ENCODE measurements at regions not wholly inside any gene's neighbourhood (a gene's known extent, or its start where the extent isn't known, plus 50 kb on each side); places are given as distances from the start of the nearest gene placed in this dataset.

DNA sequence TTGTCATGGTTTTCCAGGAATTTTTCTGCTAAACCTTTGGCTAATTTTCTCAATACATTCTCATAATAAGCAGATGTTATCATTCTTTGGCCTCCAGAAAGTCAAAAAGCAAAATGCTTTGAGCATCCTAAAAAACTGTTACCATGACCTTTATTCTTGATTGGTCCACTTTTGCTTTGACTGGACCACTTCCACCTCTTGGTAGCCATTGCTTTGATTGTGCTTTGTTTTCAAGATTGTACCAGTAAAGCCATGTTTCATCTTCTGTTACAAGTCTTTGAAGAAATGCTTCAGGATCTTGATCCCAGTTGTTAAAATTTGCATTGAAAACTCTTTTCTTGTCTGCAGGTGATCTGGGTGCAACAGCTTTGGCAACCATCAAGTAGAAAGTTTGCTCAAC is 180.1 kb downstream of the DUSP6 start:
- TF ChIP-seq, protein P1, sequence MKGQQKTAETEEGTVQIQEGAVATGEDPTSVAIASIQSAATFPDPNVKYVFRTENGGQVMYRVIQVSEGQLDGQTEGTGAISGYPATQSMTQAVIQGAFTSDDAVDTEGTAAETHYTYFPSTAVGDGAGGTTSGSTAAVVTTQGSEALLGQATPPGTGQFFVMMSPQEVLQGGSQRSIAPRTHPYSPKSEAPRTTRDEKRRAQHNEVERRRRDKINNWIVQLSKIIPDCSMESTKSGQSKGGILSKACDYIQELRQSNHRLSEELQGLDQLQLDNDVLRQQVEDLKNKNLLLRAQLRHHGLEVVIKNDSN (IDR thresholded peaks at IDR 0.05), result no peak
- TF ChIP-seq, protein P2, sequence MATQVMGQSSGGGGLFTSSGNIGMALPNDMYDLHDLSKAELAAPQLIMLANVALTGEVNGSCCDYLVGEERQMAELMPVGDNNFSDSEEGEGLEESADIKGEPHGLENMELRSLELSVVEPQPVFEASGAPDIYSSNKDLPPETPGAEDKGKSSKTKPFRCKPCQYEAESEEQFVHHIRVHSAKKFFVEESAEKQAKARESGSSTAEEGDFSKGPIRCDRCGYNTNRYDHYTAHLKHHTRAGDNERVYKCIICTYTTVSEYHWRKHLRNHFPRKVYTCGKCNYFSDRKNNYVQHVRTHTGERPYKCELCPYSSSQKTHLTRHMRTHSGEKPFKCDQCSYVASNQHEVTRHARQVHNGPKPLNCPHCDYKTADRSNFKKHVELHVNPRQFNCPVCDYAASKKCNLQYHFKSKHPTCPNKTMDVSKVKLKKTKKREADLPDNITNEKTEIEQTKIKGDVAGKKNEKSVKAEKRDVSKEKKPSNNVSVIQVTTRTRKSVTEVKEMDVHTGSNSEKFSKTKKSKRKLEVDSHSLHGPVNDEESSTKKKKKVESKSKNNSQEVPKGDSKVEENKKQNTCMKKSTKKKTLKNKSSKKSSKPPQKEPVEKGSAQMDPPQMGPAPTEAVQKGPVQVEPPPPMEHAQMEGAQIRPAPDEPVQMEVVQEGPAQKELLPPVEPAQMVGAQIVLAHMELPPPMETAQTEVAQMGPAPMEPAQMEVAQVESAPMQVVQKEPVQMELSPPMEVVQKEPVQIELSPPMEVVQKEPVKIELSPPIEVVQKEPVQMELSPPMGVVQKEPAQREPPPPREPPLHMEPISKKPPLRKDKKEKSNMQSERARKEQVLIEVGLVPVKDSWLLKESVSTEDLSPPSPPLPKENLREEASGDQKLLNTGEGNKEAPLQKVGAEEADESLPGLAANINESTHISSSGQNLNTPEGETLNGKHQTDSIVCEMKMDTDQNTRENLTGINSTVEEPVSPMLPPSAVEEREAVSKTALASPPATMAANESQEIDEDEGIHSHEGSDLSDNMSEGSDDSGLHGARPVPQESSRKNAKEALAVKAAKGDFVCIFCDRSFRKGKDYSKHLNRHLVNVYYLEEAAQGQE (IDR thresholded peaks at IDR 0.05; ENCODE audit: low read depth), result no peak
- TF ChIP-seq TAF1 (IDR thresholded peaks at IDR 0.05; ENCODE audit: low read depth) (no peak), EGR1 (IDR thresholded peaks at IDR 0.05) (no peak), CEBPB (IDR thresholded peaks at IDR 0.05) (no peak), RAD21 (IDR thresholded peaks at IDR 0.05; ENCODE audit: low read depth) (no peak)
